Spinal cord (tissue), 10 donors: ENCODE measurements at regions not wholly inside any gene's neighbourhood (a gene's known extent, or its start where the extent isn't known, plus 50 kb on each side); places are given as distances from the start of the nearest gene placed in this dataset. TPM values are rescaled to one million over a fixed set of nuclear protein-coding genes. Genes with fewer than 3 reads are reported as not detected.
"Not testable (repeated sequence)": the region's sequence is repeated elsewhere in the genome, so short reads cannot be mapped to it uniquely, and the experiment has no call there.

ENCODE experiments used
- DNase-seq, 6 donors: peaks; one replicate each; pipeline versions ENCODE4 v3.0.0 to v3.0.0-alpha.2; 2013 to 2015; ENCODE audit warnings: low spot score in 6 of 6, low read depth in 4 of 6
- H3K27ac ChIP-seq: one replicate; pipeline ENCODE4 v1.5.1; 2013; ENCODE audit warnings: low read depth, low read length, control low read depth
- H3K27me3 ChIP-seq: one replicate; pipeline ENCODE4 v1.6.1; 2013; ENCODE audit warnings: low read length; ENCODE audit not compliant: control insufficient read depth, insufficient read depth
- H3K36me3 ChIP-seq: one replicate; pipeline ENCODE4 v1.6.1; 2013; ENCODE audit warnings: low read length; ENCODE audit not compliant: control insufficient read depth, insufficient read depth
- H3K4me1 ChIP-seq: one replicate; pipeline ENCODE4 v1.6.1; 2013; ENCODE audit warnings: low read length; ENCODE audit not compliant: control insufficient read depth, insufficient read depth
- H3K4me3 ChIP-seq: one replicate; pipeline ENCODE4 v1.5.1; 2013; ENCODE audit warnings: low read depth, low read length, control low read depth
- H3K9me3 ChIP-seq: one replicate; pipeline ENCODE4 v1.6.1; 2013; ENCODE audit warnings: low read length; ENCODE audit not compliant: control insufficient read depth, insufficient read depth
- WGBS: methylation state at CpG from one replicate; pipeline ENCODE4 v1.1.5; 2013; ENCODE audit warnings: missing lambda C conversion rate; ENCODE audit not compliant: insufficient coverage; 5-methylcytosine and 5-hydroxymethylcytosine counted together
- small RNA-seq: library from RNA; depleted of rRNA; stranded (forward); fragments of <200 nt; gene quantifications from one replicate; pipeline ENCODE3, GENCODE V24; 2014; ENCODE audit warnings: low replicate concordance
- donor health status: healthy.

- no peak overlapping the region for H3K27ac ChIP-seq
Observed at GRCh38 chr1:228668553-228669241, 66.6 kb upstream of the RHOU start.

GRCh38 chr1:228669242-228669585, 66.1 kb upstream of the RHOU start:
- Histone ChIP-seq H3K4me1 (peaks cover 13% of the 10 kb centered on the region), H3K9me3 (no peaks in the 10 kb centered on the region), H3K27me3 (no peaks in the 10 kb centered on the region), H3K4me3 (no peak overlapping the region), H3K27ac (no peak overlapping the region), H3K36me3 (no peaks in the 10 kb centered on the region)
- DNase-seq: peak in 1 of 6 donors; percentile 47
- WGBS: no CpG with 5 or more reads among the region's 1 CpG

More at GRCh38 chr1:228668553-228669241, 66.6 kb upstream of the RHOU start:
- Histone ChIP-seq H3K27me3 (no peaks in the 10 kb centered on the region), H3K4me1 (peaks cover 13% of the 10 kb centered on the region), H3K36me3 (no peaks in the 10 kb centered on the region), H3K4me3 (no peak overlapping the region), H3K9me3 (no peaks in the 10 kb centered on the region)
- no peak for DNase-seq
- 61% methylated on average over 5 of the region's 5 CpGs for WGBS

- H3K27ac ChIP-seq, H3K9me3 ChIP-seq, H3K36me3 ChIP-seq, H3K4me1 ChIP-seq, H3K4me3 ChIP-seq, H3K27me3 ChIP-seq, DNase-seq: not testable (repeated sequence)
- WGBS: 59% methylated on average over 9 of the region's 9 CpGs
Observed at GRCh38 chr1:228681076-228681565, 54.2 kb upstream of the RHOU start.

GRCh38 chr1:228683428-228683827, 51.9 kb upstream of the RHOU start:
- Histone ChIP-seq H3K36me3 (no peaks in the 10 kb centered on the region), H3K4me3 (no peak overlapping the region), H3K27me3 (no peaks in the 10 kb centered on the region), H3K4me1 (no peaks in the 10 kb centered on the region), H3K27ac (no peak overlapping the region), H3K9me3 (no peaks in the 10 kb centered on the region)
- 86% methylated on average over 3 of the region's 3 CpGs for WGBS
- DNase-seq: no peak

- Histone ChIP-seq H3K4me3 (no peak overlapping the region), H3K4me1 (no peaks in the 10 kb centered on the region), H3K36me3 (no peaks in the 10 kb centered on the region), H3K27me3 (no peaks in the 10 kb centered on the region), H3K27ac (no peak overlapping the region), H3K9me3 (no peaks in the 10 kb centered on the region)
- no peak for DNase-seq
- 73% methylated on average over 6 of the region's 7 CpGs for WGBS
Observed at GRCh38 chr1:228684607-228685006, 50.7 kb upstream of the RHOU start.

- Histone ChIP-seq H3K36me3 (no peaks in the 10 kb centered on the region), H3K9me3 (no peaks in the 10 kb centered on the region), H3K4me1 (no peaks in the 10 kb centered on the region), H3K4me3 (no peak overlapping the region), H3K27ac (no peak overlapping the region), H3K27me3 (no peaks in the 10 kb centered on the region)
- DNase-seq: no peak
- 100% methylated on average over 1 of the region's 1 CpG for WGBS
Observed at GRCh38 chr1:228685081-228685660, 50.1 kb upstream of the RHOU start.

Small RNA genes in the stretch of these regions (small RNA-seq; reads per million reads assigned to genes)
- not detected for gene RF00432
- gene RNA5S10: not detected
- not detected for gene RNA5S11
- gene RNA5S12: not detected
- gene RNA5S13: not detected
- gene RNA5S14: not detected
- not detected for gene RNA5S15
- gene RNA5S16: not detected
- gene RNA5S17: not detected
- gene RNA5S2: not detected
- gene RNA5S3: not detected
- not detected for gene RNA5S4
- gene RNA5S5: not detected
- not detected for gene RNA5S6
- not detected for gene RNA5S7
- gene RNA5S8: not detected
- not detected for gene RNA5S9
- gene RNA5SP18: not detected
